Embryonic facial prominence (tissue), 1 donor: ENCODE measurements at regions not wholly inside any gene's neighbourhood (a gene's known extent, or its start where the extent isn't known, plus 50 kb on each side); places are given as distances from the start of the nearest gene placed in this dataset.
"Not testable (repeated sequence)": the region's sequence is repeated elsewhere in the genome, so short reads cannot be mapped to it uniquely, and the experiment has no call there.

Experiments
- DNase-seq: peaks from one replicate; pipeline ENCODE4 v3.0.0-alpha.2; 2016; ENCODE audit errors: extremely low spot score

DNA sequence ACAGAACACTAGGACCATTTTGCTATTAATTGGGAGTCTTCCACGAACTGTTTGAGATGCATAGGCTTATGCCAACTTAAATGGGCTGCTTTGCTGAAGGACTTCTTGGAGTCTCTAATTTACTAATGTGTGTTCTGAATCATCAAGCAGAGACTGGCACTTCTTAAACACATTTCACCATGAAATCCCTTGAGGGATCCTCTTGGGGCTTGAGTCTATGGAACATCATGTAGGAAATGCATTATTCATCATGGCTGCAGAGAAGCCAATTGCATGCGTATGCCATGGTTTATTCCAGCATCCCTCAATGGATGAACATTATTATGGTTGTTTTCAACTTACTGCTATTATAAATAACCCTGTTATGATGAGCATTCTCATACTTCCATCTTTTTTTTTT, 73.4 kb downstream of the FGD2 start:
- no peak for DNase-seq

DNA sequence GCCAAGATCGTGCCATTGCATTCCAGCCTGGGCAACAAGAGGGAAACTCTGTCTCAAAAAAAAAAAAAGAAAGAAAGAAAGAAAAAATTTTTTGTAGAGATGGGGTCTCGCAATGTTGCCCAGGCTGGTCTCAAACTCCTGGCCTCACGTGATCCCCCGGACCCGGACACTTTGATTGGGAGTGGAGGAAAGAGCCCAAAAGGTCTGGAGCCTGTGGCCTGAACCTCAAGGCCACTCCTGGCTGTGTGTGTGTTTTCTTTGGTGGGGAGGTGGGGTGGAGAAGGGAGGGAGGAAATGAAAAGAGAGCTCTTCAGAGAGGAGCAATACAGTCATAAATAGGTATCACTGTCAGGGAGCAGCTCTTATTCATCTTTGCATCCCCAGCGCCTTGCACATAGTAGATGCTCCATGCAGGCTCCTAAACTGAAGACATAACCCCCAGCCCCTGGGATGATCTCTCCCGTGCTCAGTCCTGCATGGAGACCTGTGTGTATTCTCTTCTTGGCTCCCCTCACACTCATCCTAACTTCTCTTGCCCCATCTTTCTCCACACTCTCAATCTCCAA, 75.7 kb downstream of the FGD2 start:
- DNase-seq = no peak

DNA sequence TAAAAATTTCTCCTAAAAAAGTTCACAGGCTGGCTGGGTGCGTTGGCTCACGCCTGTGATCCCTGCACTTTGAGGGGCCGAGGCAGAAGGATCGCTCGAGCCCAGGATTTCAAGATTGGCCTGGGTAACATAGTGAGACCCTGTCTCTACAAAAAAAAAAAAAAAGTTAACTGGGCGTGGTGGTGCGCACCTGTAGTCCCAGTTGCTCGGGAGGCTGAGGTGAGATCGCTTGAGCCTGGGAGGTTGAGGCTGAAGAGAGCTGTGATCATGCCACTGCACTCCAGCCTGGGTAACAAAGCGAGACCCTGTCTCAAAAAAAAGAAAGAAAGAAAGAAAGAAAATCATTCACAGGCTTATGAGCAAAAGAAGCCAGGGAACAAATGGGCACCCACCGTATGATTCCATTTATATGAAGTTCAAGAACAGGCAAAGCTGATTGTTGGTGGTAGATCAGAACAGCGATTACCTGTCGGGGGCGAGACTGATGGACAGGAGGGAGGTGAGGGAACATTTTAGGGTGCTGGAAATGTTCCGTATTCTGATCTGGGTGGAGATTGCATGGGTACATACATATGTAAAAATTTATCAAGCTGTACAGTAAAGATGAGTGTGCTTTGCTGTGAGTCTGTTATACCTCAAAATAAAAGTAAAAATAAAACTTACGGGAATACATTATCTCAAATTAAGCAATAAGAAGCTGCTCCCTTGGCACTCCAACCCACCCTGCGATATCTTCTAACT, 77.1 kb downstream of the FGD2 start:
- DNase-seq = no peak

- DNase-seq = no peak
Observed at GRCh38 chr6:37083243-37084138, 78.0 kb downstream of the FGD2 start.

- DNase-seq = not testable (repeated sequence)
Observed at GRCh38 chr6:37084665-37085064, 79.2 kb downstream of the FGD2 start.

GRCh38 chr6:37085198-37085597, 79.7 kb downstream of the FGD2 start:
- DNase-seq = no peak

DNA sequence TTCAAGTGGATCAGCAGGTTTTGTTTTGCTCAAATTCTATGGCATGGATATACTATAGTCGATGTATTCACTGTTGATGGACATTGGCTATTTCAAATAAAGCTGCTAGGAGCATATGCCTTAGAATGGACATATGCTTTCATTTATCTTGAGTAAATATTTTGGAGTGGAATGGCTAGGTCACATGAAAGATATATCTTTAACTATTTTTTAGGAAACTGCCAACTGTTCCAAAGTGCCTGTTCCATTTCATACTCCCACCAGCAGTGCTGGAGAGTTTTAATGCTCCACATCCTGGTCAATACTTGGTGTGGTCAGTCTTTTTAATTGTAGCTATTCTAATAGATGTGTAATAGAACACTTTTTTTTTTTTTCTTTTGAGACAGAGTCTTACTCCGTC, 81.1 kb upstream of the PIM1 start:
- no peak for DNase-seq

DNA sequence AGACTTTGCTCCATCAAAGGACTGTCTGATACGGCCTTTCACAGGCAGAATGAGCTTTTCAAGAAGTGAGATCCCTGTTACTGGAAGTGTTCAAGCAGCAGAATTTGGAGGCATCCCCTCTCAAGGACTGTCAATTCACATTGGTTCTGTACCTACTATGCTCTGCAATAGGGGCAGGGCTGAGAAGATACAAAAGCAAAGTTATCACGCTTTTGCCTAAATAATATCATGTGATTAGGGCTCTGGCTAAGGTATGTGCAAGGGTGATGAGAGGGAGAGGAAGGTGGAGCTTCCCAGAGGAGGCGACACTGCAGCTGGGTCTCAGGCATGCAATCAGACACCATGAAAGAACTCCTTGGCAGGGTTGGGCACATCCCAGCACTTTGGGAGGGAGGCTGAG, 80.2 kb upstream of the PIM1 start:
- no peak for DNase-seq

- DNase-seq = not testable (repeated sequence)
Observed at GRCh38 chr6:37091104-37091503, 78.8 kb upstream of the PIM1 start.

- not testable (repeated sequence) for DNase-seq
Observed at GRCh38 chr6:37091586-37091985, 78.4 kb upstream of the PIM1 start.

GRCh38 chr6:37092923-37093727, 76.8 kb upstream of the PIM1 start:
- no peak for DNase-seq

DNA sequence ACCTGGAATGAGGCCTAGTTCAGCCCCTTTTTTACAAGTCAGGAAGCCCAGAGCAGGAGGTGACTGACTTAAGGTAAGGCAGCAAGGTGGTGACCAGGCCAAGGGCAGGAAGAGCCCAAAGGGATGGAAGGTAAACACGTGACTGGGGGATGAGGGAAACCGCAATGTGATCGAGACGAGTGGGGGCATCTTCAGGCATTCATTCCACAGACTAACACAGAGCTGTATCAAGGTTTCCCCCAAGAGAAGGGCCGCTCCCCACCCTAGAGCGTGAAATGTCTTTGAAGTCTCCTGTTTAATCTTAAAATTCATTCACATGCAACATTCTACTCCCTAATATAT, 76.3 kb upstream of the PIM1 start:
- no peak for DNase-seq

GRCh38 chr6:37095997-37096396, 74.0 kb upstream of the PIM1 start:
- DNase-seq = no peak

DNA sequence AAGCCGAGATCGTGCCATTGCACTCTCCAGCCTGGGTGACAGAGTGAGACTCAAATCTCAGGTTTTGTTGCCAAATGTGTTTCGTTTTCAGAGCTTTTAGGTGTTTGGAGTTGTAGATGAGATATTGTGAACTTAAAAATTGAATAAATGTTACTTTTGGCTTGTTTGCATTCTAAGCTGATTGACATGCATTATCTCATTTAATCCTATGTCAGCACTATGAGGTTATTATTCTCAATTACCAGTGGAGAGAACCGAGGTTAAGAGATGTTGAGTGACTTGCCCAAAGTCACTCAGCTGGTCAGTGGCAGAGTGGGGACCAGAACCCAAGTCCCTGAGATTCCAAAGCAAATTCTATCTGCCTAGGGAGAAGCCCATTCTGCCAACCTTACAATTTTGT, 72.6 kb upstream of the PIM1 start:
- no peak for DNase-seq

GRCh38 chr6:37099442-37099841, 70.5 kb upstream of the PIM1 start:
- DNase-seq = no peak

DNA sequence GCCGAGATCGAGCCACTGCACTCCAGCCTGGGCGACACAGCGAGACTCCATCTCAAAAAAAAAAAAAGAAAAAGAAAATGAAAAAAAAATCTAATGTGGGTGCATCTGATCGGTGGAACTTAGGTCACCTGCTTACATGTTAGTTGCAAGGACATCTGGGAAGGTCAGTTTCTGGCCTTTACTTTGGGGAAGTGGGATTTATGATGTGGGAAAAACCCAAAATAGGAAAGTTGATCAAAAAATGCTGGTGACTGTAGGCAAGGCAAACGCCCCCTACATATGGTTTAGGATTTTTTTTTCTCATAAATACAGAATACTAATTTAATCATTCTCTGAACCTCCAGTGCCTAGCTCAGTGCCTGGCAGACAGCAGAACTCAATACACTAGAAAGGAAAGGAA, 69.2 kb upstream of the PIM1 start:
- DNase-seq = no peak

- DNase-seq = no peak
Observed at GRCh38 chr6:37101991-37102298, 68.0 kb upstream of the PIM1 start.

GRCh38 chr6:37102299-37103168, 67.4 kb upstream of the PIM1 start:
- DNase-seq = peak; percentile 86

DNA sequence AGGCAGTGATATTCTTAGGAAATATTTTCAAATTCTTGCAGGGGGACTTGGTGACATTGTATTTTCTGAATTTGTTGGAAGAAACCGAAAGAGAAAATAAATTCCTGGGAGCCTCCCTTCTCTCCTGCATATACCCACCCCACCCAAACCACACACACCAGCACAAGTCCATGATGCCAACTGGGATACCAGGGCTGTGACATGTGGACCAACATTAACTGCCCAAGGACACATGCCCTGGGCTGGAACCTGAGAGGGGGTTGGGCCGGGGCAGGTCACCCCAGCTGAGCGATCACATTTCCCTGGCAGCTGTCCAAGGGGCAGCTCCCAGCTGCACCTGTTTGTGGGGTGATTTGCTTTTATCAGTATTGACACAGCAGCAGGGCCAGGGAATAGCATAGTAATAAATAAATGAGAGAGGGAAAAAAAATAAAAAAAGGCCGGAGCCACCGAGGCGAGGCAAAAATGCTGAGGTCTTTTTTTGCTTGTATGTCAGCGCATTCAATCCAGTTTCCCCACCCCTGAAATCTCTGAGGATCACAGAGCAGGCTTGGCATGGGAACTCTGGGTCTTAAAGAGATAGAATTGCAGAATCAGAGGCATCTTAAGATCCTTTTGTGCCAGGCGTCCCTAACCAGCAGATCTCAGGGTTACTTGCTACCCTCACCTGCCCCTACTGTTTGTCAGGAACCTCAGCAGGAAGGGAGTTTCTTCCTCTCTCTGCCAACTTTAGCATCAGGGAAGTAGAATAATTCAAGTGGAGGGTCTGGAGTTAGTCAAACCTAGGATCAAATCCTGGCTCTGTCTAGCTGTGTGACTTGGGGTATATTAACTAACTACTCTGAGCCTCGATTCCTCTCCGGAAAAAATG, 66.5 kb upstream of the PIM1 start:
- no peak for DNase-seq

DNA sequence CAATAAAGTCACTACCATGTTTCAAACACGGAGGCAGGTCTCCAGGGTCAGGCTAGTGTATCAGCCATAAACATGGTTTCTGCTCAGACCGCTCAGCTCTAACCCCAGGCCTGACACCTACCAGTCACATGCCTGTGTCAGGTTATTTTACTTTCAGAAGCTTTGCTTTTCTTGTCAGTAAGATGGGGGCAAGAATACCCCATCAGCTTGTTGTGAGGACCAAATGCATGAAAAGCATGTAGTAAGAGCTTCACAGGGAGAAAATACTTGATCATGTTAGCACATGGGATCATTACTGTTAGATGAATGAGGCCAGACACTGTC, 65.2 kb upstream of the PIM1 start:
- DNase-seq = no peak
